ENCODE measurements at regions not wholly inside any gene's neighbourhood (a gene's known extent, or its start where the extent isn't known, plus 50 kb on each side); places are given as distances from the start of the nearest gene placed in this dataset.

DNA sequence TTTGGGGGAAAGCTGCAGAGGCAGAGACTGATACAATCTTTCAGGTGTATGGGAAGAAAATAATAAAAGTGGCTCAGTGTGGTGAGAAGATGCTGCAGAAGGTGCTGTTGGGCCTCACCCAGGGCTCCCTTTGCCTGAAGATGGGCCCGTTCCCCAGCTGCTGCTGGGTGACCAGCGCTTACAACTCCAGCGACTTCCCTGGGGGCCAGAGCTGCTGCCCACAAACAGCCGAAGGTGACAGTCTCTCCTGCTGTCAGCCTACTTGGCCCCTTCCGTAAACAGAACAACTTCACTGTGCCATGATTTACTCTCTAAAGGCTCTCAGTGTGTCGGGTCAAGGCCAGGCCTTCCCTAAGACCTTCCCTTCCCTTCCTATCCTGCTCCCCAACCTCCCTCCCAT lies 93.6 kb upstream of the PCBD1 start:
- no peaks in the 10 kb centered on the region for H3K79me2 ChIP-seq (ENCODE audit: low read depth)
- H3K27me3 ChIP-seq: no peaks in the 10 kb centered on the region
- no peaks in the 10 kb centered on the region for H3K36me3 ChIP-seq
- H4K20me1 ChIP-seq (ENCODE audit: low read depth): no peaks in the 10 kb centered on the region
- H3K27ac ChIP-seq: no peak overlapping the region
- H3K4me1 ChIP-seq: no peaks in the 10 kb centered on the region
- no peaks in the 10 kb centered on the region for H3K9me3 ChIP-seq (ENCODE audit: low read depth)
- H3K36me3 Mint-ChIP-seq: no peaks in the 10 kb centered on the region
- H3K27me3 Mint-ChIP-seq (ENCODE audit: insufficient read depth, low read depth): peaks cover 17% of the 10 kb centered on the region
- no peak overlapping the region for H3K4me3 Mint-ChIP-seq
- DNase-seq (ENCODE audit: low spot score): no peak
- H3K4me2 ChIP-seq: no peak overlapping the region
- H3K27ac Mint-ChIP-seq: no peak overlapping the region
- H3K9me3 Mint-ChIP-seq: no peaks in the 10 kb centered on the region
- H3K4me3 ChIP-seq: no peak overlapping the region
- no peak overlapping the region for H3K9ac ChIP-seq
- no peak overlapping the region for H2AFZ ChIP-seq (replicated peaks)
- TF ChIP-seq, protein P1, sequence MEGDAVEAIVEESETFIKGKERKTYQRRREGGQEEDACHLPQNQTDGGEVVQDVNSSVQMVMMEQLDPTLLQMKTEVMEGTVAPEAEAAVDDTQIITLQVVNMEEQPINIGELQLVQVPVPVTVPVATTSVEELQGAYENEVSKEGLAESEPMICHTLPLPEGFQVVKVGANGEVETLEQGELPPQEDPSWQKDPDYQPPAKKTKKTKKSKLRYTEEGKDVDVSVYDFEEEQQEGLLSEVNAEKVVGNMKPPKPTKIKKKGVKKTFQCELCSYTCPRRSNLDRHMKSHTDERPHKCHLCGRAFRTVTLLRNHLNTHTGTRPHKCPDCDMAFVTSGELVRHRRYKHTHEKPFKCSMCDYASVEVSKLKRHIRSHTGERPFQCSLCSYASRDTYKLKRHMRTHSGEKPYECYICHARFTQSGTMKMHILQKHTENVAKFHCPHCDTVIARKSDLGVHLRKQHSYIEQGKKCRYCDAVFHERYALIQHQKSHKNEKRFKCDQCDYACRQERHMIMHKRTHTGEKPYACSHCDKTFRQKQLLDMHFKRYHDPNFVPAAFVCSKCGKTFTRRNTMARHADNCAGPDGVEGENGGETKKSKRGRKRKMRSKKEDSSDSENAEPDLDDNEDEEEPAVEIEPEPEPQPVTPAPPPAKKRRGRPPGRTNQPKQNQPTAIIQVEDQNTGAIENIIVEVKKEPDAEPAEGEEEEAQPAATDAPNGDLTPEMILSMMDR (IDR thresholded peaks at IDR 0.05): no peak
- TF ChIP-seq EZH2phosphoT487 (IDR thresholded peaks at IDR 0.05) (no peak), EZH2 (IDR thresholded peaks at IDR 0.05) (no peak)
- peaks cover 15% of the 10 kb centered on the region for H3K4me1 Mint-ChIP-seq
- H3F3A ChIP-seq (ENCODE audit: low read depth): no peaks in the 10 kb centered on the region

DNA sequence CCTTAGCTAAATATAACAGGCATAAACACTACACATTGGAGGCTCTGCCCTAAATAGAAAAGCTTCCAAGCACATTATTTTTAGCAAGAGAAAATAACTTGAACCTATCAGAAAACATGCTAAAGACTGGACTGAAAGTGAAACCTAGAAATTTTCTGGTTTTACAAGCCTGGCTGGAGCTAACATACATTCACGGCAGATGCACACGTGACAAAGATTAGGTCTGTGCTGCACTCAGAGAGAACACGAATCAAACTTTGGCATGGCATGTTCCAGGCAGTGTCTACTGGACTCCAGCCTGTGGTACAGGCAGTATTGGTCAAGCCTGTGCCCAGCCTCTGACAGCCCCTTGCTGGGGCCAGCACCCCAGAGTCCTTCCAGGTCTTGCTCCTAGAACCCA lies 94.1 kb upstream of the PCBD1 start:
- Mint-ChIP-seq H3K4me1 (peaks cover 16% of the 10 kb centered on the region), H3K27me3 (ENCODE audit: insufficient read depth, low read depth) (peaks cover 17% of the 10 kb centered on the region), H3K27ac (no peak overlapping the region), H3K36me3 (no peaks in the 10 kb centered on the region), H3K4me3 (no peak overlapping the region), H3K9me3 (no peaks in the 10 kb centered on the region)
- H3K27me3 ChIP-seq: no peaks in the 10 kb centered on the region
- H3K27ac ChIP-seq: no peak overlapping the region
- no peak overlapping the region for H3K4me2 ChIP-seq
- H3K79me2 ChIP-seq (ENCODE audit: low read depth): no peaks in the 10 kb centered on the region
- H3F3A ChIP-seq (ENCODE audit: low read depth): no peaks in the 10 kb centered on the region
- no peaks in the 10 kb centered on the region for H4K20me1 ChIP-seq (ENCODE audit: low read depth)
- H2AFZ ChIP-seq (replicated peaks): no peak overlapping the region
- TF ChIP-seq EZH2 (IDR thresholded peaks at IDR 0.05) (no peak), EZH2phosphoT487 (IDR thresholded peaks at IDR 0.05) (no peak)
- TF ChIP-seq, protein P1 (IDR thresholded peaks at IDR 0.05): no peak
- DNase-seq (ENCODE audit: low spot score): no peak
- no peaks in the 10 kb centered on the region for H3K9me3 ChIP-seq (ENCODE audit: low read depth)
- H3K9ac ChIP-seq: no peak overlapping the region
- no peaks in the 10 kb centered on the region for H3K4me1 ChIP-seq
- no peak overlapping the region for H3K4me3 ChIP-seq
- H3K36me3 ChIP-seq: no peaks in the 10 kb centered on the region

DNA sequence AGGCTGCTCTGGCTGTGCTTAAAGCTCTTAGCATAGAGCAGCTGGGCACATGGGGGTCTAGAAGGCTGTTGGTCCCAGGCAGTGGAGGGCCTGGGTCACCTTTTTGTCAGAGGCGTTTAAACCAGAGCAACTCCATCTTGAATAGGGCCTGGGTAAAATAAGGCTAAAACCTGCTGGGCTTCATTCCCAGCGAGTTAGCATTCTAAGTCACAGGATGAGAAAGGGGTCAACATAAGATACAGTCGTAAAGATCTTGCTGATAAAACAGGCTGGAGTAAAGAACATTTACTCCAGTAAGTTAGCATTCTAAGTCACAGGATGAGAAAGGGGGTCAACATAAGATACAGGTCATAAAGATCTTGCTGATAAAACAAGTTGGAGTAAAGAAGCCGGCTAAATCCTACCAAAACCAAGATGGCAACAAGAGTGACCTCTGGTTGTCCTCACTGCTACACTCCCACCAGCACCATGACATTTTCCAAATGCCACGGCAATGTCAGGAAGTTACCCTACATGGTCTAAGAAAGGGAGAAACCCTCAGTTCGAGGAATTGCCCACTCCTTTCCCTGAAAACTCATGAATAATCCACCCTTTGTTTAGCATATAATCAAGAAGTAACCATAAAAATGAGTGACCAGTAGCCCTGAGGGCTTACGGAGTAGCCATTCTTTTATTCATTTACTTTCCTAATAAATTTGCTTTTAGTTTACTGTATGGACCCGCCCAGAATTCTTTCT lies 96.8 kb upstream of the PCBD1 start:
- Histone ChIP-seq H3K27ac (no peak overlapping the region), H3F3A (ENCODE audit: low read depth) (no peaks in the 10 kb centered on the region), H3K79me2 (ENCODE audit: low read depth) (no peaks in the 10 kb centered on the region), H3K36me3 (no peaks in the 10 kb centered on the region), H3K4me3 (no peak overlapping the region), H4K20me1 (ENCODE audit: low read depth) (no peaks in the 10 kb centered on the region), H2AFZ (replicated peaks) (no peak overlapping the region), H3K9ac (no peak overlapping the region), H3K4me1 (no peaks in the 10 kb centered on the region), H3K4me2 (no peak overlapping the region), H3K27me3 (no peaks in the 10 kb centered on the region), H3K9me3 (ENCODE audit: low read depth) (no peaks in the 10 kb centered on the region)
- H3K4me1 Mint-ChIP-seq: peaks cover 24% of the 10 kb centered on the region
- no peaks in the 10 kb centered on the region for H3K9me3 Mint-ChIP-seq
- no peak for DNase-seq (ENCODE audit: low spot score)
- no peak overlapping the region for H3K27ac Mint-ChIP-seq
- no peaks in the 10 kb centered on the region for H3K36me3 Mint-ChIP-seq
- no peak overlapping the region for H3K4me3 Mint-ChIP-seq
- H3K27me3 Mint-ChIP-seq (ENCODE audit: insufficient read depth, low read depth): peaks cover 12% of the 10 kb centered on the region
- TF ChIP-seq EZH2 (IDR thresholded peaks at IDR 0.05): no peak
- TF ChIP-seq, protein P1 (IDR thresholded peaks at IDR 0.05): no peak

Measured in neural progenitor cell (in vitro differentiated cells).